ENCODE measurements at regions not wholly inside any gene's neighbourhood (a gene's known extent, or its start where the extent isn't known, plus 50 kb on each side); places are given as distances from the start of the nearest gene placed in this dataset.

DNA sequence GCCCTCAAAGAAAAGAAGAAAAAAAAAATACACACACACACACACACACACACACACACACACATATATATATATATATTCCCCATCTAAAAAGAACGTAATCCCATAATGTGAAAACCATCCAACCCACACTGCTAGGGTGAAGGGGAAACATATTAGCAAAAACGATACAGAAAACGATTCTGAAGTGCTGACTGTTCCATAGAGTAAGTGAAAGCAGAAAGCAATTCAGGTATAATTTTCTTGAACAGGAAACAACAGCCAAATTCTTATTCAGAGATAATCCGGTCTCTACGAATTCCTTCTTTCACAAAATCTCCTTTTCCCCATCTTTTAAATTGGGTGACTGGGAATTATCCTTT, 393.5 kb downstream of the NOVA1 start:
- Histone ChIP-seq H3K4me3 (ENCODE audit: insufficient read length, low read depth) (no peak overlapping the region), H3K4me1 (ENCODE audit: insufficient read depth, insufficient read length) (no peaks in the 10 kb centered on the region), H3K27me3 (ENCODE audit: insufficient read depth, insufficient read length) (peaks cover 21% of the 10 kb centered on the region), H3K9me3 (ENCODE audit: insufficient read depth, low read length) (no peaks in the 10 kb centered on the region), H3K9ac (ENCODE audit: insufficient read length, low read depth) (no peak overlapping the region), H3K36me3 (ENCODE audit: insufficient read depth, insufficient read length, low read length) (no peaks in the 10 kb centered on the region)
- no peak for DNase-seq (ENCODE audit: low read depth, low spot score)
- TF ChIP-seq YY1 (IDR thresholded peaks at IDR 0.05; ENCODE audit: insufficient read depth, insufficient read length) = no peak
- no peak for TF ChIP-seq SUZ12 (IDR thresholded peaks at IDR 0.05; ENCODE audit: extremely low read depth, insufficient read depth, insufficient read length)
- TF ChIP-seq ZNF274 (IDR thresholded peaks at IDR 0.05; ENCODE audit: low read depth, low read length) = no peak

GRCh38 chr14:26200687-26201086, 397.1 kb downstream of the NOVA1 start:
- Histone ChIP-seq H3K9me3 (ENCODE audit: insufficient read depth, low read length) (no peaks in the 10 kb centered on the region), H3K4me3 (ENCODE audit: insufficient read length, low read depth) (no peak overlapping the region), H3K9ac (ENCODE audit: insufficient read length, low read depth) (no peak overlapping the region), H3K27me3 (ENCODE audit: insufficient read depth, insufficient read length) (peaks cover 19% of the 10 kb centered on the region), H3K4me1 (ENCODE audit: insufficient read depth, insufficient read length) (no peaks in the 10 kb centered on the region), H3K36me3 (ENCODE audit: insufficient read depth, insufficient read length, low read length) (no peaks in the 10 kb centered on the region)
- TF ChIP-seq ZNF274 (IDR thresholded peaks at IDR 0.05; ENCODE audit: low read depth, low read length) (no peak), YY1 (IDR thresholded peaks at IDR 0.05; ENCODE audit: insufficient read depth, insufficient read length) (no peak), SUZ12 (IDR thresholded peaks at IDR 0.05; ENCODE audit: extremely low read depth, insufficient read depth, insufficient read length) (no peak)
- no peak for DNase-seq (ENCODE audit: low read depth, low spot score)

DNA sequence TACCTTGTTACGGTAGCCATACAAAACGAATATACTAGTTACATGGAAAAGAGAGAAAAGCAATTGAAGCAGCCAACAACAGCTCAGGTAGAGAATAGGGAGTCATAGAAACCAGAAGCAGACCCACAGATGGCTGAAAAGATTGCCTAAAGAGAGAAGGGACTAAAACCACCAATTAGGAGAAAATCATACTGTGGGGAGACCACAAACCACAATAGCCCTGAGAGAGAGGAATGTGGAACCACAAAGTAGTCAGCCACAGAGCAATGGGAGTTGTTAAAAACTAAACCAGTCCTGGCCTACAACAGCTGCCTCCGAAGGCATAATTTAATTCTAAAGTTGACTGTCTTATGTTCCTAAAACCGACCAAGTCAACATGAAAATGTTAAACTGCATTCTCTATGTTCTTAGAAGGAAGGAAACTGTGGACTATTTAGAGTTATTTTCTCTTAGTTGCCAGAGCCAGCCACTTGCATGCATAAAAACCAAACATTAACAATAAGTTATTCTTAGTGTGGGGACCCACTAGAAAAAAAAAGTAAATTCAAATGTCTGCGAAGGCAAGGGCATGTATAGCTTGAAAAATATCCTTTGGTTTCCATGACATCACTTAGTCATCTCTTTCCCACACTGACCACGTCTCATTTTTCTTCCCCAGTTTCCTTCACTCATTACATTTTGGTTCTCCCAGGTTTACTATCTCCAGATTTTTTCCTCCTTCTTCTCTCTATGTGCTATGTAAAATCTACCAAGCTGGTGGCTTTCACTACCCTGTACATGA, 398.1 kb downstream of the NOVA1 start:
- Histone ChIP-seq H3K27me3 (ENCODE audit: insufficient read depth, insufficient read length) (peaks cover 11% of the 10 kb centered on the region), H3K36me3 (ENCODE audit: insufficient read depth, insufficient read length, low read length) (no peaks in the 10 kb centered on the region), H3K9ac (ENCODE audit: insufficient read length, low read depth) (no peak overlapping the region), H3K4me1 (ENCODE audit: insufficient read depth, insufficient read length) (no peaks in the 10 kb centered on the region), H3K4me3 (ENCODE audit: insufficient read length, low read depth) (no peak overlapping the region), H3K9me3 (ENCODE audit: insufficient read depth, low read length) (no peaks in the 10 kb centered on the region)
- no peak for DNase-seq (ENCODE audit: low read depth, low spot score)
- TF ChIP-seq SUZ12 (IDR thresholded peaks at IDR 0.05; ENCODE audit: extremely low read depth, insufficient read depth, insufficient read length) (no peak), ZNF274 (IDR thresholded peaks at IDR 0.05; ENCODE audit: low read depth, low read length) (no peak), YY1 (IDR thresholded peaks at IDR 0.05; ENCODE audit: insufficient read depth, insufficient read length) (no peak)

- no peak overlapping the region for H3K4me3 ChIP-seq (ENCODE audit: insufficient read length, low read depth)
- H3K27me3 ChIP-seq (ENCODE audit: insufficient read depth, insufficient read length) = peaks cover 6% of the 10 kb centered on the region
- no peaks in the 10 kb centered on the region for H3K36me3 ChIP-seq (ENCODE audit: insufficient read depth, insufficient read length, low read length)
- no peaks in the 10 kb centered on the region for H3K9me3 ChIP-seq (ENCODE audit: insufficient read depth, low read length)
- no peaks in the 10 kb centered on the region for H3K4me1 ChIP-seq (ENCODE audit: insufficient read depth, insufficient read length)
- TF ChIP-seq ZNF274 (IDR thresholded peaks at IDR 0.05; ENCODE audit: low read depth, low read length) = no peak
- DNase-seq (ENCODE audit: low read depth, low spot score) = no peak
- H3K9ac ChIP-seq (ENCODE audit: insufficient read length, low read depth) = no peak overlapping the region
These were observed 398.7 kb downstream of the NOVA1 start for GRCh38 chr14:26199096-26199495.

- TF ChIP-seq YY1 (IDR thresholded peaks at IDR 0.05; ENCODE audit: insufficient read depth, insufficient read length) (no peak), ZNF274 (IDR thresholded peaks at IDR 0.05; ENCODE audit: low read depth, low read length) (no peak), SUZ12 (IDR thresholded peaks at IDR 0.05; ENCODE audit: extremely low read depth, insufficient read depth, insufficient read length) (no peak)
- Histone ChIP-seq H3K36me3 (ENCODE audit: insufficient read depth, insufficient read length, low read length) (no peaks in the 10 kb centered on the region), H3K9ac (ENCODE audit: insufficient read length, low read depth) (no peak overlapping the region), H3K27me3 (ENCODE audit: insufficient read depth, insufficient read length) (no peaks in the 10 kb centered on the region), H3K4me1 (ENCODE audit: insufficient read depth, insufficient read length) (no peaks in the 10 kb centered on the region), H3K4me3 (ENCODE audit: insufficient read length, low read depth) (no peak overlapping the region), H3K9me3 (ENCODE audit: insufficient read depth, low read length) (no peaks in the 10 kb centered on the region)
- DNase-seq (ENCODE audit: low read depth, low spot score) = no peak
These were observed 403.0 kb downstream of the NOVA1 start for GRCh38 chr14:26194816-26195215.

DNA sequence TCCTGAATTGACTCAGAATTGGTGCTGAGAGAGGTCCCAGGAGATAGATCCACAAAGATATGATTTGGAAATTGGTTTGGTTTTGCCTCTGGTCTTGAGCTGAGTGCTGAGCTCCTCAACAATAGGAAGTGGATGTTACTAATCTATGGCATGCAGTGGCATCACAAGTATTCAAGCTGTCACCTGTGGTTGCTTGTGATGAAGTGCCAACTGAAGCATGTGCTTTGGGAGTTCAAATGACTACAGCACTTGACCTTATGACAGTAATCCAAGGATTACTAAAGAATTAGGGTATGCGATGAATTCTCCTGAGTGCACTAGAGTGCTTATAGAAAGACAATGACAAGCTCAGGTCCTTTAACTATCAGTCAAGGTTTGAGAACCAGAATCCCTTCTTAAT, 406.2 kb downstream of the NOVA1 start:
- Histone ChIP-seq H3K27me3 (ENCODE audit: insufficient read depth, insufficient read length) (no peaks in the 10 kb centered on the region), H3K9me3 (ENCODE audit: insufficient read depth, low read length) (no peaks in the 10 kb centered on the region), H3K9ac (ENCODE audit: insufficient read length, low read depth) (no peak overlapping the region), H3K4me1 (ENCODE audit: insufficient read depth, insufficient read length) (no peaks in the 10 kb centered on the region), H3K36me3 (ENCODE audit: insufficient read depth, insufficient read length, low read length) (no peaks in the 10 kb centered on the region), H3K4me3 (ENCODE audit: insufficient read length, low read depth) (no peak overlapping the region)
- DNase-seq (ENCODE audit: low read depth, low spot score) = no peak
- TF ChIP-seq SUZ12 (IDR thresholded peaks at IDR 0.05; ENCODE audit: extremely low read depth, insufficient read depth, insufficient read length) (no peak), YY1 (IDR thresholded peaks at IDR 0.05; ENCODE audit: insufficient read depth, insufficient read length) (no peak), ZNF274 (IDR thresholded peaks at IDR 0.05; ENCODE audit: low read depth, low read length) (no peak)

DNA sequence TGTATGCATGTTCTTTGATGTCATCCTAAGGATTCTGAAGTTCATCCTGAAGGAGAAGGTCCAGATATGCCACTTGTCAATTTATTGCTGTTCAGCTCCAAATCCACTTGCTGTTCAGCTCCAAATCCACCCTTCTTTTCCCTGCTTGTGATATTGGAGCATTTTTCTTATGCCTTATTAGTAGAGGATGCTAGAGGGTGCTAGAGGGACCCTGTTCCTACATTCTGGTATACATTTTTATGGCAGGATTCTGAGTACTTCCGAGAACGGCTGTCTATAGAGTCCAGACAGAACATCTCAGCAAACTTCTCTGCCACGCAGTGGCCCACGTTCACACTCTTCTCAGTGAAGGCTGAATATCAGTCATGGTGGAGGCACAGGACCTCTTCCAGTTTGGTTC, 406.7 kb downstream of the NOVA1 start:
- TF ChIP-seq YY1 (IDR thresholded peaks at IDR 0.05; ENCODE audit: insufficient read depth, insufficient read length) (no peak), SUZ12 (IDR thresholded peaks at IDR 0.05; ENCODE audit: extremely low read depth, insufficient read depth, insufficient read length) (no peak), ZNF274 (IDR thresholded peaks at IDR 0.05; ENCODE audit: low read depth, low read length) (no peak)
- Histone ChIP-seq H3K9me3 (ENCODE audit: insufficient read depth, low read length) (no peaks in the 10 kb centered on the region), H3K27me3 (ENCODE audit: insufficient read depth, insufficient read length) (no peaks in the 10 kb centered on the region), H3K36me3 (ENCODE audit: insufficient read depth, insufficient read length, low read length) (no peaks in the 10 kb centered on the region), H3K9ac (ENCODE audit: insufficient read length, low read depth) (no peak overlapping the region), H3K4me1 (ENCODE audit: insufficient read depth, insufficient read length) (no peaks in the 10 kb centered on the region), H3K4me3 (ENCODE audit: insufficient read length, low read depth) (no peak overlapping the region)
- DNase-seq (ENCODE audit: low read depth, low spot score) = no peak
